NOMO-1 (cell line): ENCODE measurements at regions not wholly inside any gene's neighbourhood (a gene's known extent, or its start where the extent isn't known, plus 50 kb on each side); places are given as distances from the start of the nearest gene placed in this dataset.

ENCODE experiments used
- DNase-seq, 2 experiments: peaks; one replicate each; lab custom pipeline; 2025; ENCODE audit not compliant: unreplicated experiment in 2 of 2; lab: John Stamatoyannopoulos, UW

DNA sequence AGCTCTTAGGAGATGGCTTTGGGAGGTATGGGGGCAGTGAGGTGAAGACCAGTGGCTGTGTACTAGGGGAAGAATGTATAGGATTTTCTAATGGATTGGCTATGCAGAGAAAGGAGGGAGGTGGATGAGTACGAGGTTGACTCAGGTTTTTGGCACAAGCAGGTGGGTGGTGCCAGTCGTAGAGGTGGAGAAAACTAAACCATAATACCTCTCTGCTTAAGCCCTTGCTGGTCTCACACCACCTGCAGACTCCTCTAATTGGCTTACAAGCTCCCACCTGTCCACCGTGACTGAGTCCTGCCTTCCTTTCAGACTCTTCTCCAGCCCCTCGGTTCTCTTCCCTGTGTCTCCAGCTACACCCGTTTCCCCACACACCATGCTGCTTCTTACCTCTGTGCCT lies 521.7 kb upstream of the CLINT1 start:
- no peak for DNase-seq

DNA sequence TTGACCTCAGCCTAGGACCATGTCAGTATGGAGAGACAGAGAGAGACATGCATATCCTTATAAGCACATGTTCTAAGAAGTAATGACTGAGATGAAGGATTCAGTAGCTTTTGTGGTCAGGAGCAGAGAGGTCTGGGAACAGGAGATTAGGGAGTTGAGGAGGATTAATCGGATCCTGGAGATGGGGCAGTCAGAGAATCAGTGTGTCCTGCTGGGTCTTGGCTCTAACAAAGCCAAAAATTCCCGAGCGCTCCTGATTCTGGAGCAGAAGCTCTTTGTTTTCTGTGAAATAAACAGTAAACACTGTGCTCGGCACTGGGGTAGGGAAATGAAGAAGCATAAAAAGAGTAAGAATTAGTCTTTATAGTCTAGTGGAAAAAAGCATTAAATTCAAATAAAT lies 520.0 kb upstream of the CLINT1 start:
- DNase-seq = no peak

DNA sequence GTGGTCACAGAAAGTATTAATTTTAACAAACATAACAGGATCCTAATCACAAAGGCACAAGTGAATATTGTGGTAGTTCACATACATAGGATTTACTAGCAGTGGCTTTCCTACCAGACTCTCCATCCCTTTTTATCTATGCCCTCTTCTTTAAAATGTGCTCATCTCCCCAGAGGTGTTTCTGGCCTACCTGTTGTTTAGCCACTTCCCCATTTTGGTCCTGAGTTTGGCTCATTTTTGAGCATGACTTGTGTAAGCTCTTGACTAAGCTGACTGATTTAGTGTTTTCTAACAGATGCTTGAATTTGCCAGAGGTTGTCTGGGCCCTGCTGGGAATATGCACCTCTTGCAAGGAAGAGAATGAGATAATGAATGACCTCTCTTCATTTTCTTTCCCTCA lies 517.7 kb upstream of the CLINT1 start:
- no peak for DNase-seq

DNA sequence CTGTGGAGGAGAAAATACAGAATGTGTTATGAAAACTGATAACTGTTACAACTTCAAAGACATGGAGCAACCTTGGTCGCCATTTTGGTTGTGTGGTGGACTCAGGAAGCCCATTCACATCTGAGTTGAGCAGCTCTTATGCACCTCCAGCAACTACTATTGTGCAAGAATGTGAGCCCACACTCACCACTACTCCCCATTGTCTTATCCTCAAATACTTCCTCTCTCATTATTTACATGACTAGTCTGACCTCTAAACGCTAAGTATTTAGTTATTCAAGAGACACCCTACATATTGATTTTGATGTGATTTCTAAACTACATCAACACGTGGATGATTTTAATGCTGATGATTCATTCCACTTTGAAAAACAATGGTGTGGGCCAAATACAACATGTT lies 516.6 kb upstream of the CLINT1 start:
- peak; percentile 63 to 66 for DNase-seq

DNA sequence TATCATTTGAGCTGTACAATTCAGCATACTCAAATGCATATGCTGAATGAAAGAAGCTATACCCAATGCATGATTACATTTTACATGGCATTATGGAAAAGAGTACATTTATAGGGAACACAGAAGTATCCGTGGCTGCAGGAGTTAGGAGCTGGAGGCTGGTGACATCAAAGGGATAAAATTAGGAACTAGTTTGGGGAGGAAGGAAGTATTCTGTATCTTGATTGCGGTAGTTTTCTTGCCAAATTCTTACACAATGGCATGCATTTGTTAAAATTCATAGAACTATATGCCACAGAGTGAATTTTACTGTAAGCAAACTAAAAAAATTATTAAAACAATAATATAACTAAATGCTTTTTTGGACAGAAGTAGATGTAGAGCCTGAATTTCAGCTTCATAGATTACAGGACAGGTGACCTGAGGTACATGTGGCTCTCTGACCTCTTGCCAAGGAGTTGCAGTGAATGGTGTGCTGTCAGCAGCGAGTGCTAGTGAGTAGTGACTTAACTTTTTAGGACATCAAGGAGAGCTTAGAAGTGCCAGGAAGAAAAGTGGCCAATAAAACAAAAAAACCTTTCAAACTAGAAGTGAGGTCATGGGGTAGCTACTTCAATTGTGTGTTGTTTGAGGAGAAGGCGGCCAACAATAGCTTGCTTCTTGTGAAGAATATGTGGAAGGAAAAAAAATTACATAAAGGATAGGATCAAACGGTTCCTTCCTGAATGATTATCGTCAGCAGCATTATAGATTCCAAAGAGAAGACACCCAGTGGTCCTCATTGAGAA lies 514.9 kb upstream of the CLINT1 start:
- peak; percentile 41 to 78 for DNase-seq

DNA sequence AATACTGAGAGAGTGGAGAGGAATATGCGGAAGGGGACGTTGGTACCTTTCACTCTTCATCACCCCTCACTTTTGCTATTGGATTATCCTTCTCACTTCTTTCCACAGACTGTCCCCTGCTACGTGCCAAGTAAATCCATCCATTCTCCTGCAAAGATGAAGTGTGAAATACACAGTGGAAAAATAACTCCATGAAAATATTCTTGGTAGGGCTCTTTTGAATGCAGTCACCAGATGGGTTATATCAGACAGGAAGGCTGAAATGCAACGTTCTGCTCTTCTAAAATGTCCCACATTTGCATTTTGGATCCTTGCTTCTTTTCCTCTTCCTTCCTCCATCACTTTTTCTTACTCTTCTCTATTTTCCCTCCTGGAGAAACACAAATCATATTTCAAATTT lies 510.3 kb upstream of the CLINT1 start:
- DNase-seq = no peak

DNA sequence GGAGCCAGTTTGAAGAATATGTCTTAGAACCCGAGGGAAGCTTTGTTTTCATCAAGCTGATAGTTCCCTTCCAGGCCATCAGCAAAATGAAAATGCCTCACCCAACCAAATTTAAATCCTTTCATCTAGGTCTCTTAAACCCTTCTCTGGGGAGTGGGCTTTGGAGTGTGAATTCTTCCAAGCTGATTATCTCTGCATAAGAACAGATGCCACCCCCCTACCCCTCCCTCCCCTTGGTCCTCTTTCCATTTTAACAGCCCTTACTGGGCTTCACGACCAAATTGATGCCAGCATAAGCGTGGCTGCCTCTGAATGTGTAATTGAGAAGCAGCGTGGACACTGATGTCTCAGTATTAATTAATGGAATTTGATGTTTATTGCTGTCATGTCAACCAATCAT lies 509.7 kb upstream of the CLINT1 start:
- DNase-seq = no peak

DNA sequence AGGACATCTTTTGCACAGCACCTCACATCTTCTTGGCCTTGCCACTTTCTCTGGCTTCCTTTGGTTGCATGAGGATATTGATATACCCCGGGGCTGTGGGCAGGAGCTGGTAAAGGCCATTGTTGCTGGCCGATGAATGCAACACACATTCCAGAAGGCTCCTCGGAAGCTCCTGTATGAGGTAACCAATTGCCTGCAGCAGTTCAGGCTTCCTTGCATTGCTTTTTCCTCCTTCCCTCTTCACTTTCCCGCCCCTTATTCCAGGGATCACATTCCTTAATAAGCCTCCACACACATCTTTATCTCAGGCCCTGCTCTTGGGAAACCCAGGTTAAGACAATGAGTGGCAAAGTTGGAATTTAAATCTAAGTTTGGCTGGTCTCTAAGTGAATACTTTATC lies 505.4 kb upstream of the CLINT1 start:
- DNase-seq = no peak

DNA sequence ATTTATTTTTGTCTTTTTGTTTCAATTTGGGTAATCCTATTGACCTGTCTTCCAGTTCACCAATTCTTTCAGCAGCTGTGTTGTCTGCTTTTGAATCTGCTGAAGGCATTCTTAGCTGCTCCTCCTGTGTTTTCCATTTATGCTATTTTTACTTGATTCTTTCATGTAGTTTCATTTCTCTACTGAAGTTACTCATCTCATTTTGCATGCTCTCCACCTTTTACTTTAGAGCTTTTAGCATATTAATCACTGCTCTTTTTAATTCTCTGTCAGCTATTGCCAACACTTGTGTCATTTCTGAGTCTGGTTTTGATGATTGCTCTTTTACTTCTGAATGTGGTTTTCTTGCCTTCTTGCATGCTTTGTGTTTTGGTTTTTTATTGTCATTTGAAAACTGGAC lies 496.0 kb upstream of the CLINT1 start:
- no peak for DNase-seq

DNA sequence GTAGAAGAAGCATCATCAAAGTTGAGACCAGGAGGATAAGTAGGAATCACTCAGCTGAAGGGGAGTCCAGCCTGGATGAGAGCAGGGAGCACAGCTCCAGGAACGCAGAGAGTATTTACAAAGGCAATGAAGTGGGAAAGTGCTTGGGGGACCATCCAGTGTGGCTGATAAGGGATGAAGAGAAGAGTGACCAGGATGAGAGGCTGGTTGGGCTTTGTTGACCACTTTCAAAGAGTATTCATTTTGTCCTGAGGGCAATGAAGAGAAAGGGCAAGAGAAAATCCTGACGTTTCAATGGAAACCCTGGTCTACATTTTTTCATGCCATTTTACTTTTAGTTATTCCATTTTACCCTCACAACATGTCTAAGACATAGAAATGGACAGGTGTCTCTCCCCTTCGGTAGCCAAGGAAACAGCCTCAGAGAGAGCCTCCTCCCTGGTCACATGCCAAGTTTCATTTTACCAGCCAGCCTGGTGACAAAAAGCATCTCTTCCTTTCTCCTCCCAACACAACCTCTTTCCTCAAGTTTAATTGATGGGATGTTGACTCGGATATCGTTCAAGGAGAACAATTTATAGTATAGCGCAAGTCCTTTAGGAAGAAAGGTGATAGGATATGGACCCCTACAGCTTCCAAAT lies 492.7 kb upstream of the CLINT1 start:
- DNase-seq = no peak

DNA sequence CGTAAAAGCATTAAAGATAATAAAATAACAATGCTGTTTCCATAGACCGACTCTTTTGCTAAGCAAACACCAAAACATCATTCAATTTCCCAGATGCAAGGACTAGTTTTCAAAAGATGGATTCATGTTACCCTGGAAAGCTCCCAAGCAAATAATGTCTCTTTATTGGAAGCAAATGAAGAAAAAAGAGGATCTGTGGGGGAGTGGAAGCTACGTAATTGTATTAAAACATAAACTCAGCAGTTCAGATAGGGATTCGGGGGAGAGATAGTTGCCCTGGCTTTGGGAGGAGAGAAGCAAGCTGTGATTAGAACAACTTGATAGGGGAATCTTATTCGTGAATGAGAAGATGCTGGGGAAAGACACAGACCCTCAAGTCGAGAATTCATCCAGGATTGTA lies 491.0 kb upstream of the CLINT1 start:
- DNase-seq = no peak

DNA sequence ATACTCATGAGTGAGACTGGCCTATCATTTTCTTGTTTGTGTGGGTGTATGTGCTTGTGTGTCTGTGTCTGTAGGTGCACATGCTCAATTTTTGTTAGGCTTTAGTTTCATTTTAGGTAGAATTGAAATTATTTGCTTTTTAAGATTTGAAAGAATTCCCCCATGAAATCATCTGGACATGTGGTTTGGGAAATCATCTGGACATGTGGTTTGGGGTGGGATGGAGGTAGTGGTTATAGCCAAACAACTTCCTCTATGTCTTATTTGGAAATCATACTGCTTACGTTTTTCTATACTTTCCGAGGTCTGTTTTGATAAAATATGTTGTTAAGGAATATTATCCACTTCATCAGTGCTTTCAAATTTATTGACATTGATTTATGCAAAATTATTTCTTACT lies 485.4 kb upstream of the CLINT1 start:
- DNase-seq = no peak

DNA sequence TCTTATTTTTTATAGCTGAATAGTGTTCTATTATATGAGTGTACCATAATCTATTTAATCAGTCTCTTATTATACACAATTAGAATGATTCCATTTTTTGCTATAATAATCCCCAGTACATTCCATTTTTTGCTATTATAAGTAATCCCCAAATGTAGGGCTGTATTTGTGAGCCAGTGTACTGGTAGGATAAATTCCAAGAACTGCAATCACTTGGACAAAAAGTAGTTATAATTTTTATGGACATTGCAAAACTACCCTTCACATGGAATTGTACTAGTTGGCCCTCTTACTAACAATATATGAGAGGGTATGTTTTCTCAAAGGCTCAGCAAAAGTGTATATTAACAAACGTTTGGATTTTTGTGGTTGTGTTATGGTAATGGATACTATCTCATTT lies 481.7 kb upstream of the CLINT1 start:
- DNase-seq = no peak

DNA sequence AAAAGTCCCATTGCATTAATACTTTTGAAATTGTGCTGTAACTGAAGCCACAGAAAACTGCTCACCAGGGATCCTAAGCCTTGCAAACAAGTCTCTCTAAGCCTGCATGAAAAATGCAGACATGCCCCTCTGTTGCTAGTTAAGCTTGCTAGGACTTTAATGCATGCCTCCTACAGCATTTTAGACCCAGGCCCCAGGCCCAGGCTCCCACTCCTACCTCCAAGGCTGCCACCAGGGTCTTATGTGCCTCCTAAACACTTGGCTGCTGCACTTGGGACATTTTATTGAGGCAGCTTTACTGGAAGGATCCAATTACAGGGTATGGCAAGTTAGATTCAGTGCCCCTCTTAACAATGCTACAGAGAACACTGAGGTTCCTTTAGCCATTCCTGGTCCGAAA lies 467.3 kb upstream of the CLINT1 start:
- DNase-seq = no peak

DNA sequence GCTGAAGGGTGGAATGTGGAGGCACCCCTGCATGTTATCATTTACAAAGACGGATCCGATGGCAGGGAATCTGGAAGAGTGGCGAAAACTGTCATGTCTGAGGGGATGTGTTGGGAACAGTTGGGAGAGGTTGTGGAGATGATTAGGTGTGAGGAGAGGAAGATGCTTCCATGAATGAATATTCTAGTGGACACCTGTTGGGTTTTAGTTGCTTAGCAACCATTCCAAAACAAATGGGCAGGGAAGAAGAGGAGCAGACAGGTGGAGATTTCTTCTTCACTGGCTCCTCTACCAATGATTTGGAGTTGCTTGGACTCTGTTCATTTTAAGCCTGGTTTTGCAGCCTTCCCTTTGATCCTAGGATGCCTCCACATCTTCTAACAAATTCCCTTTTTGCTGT lies 465.3 kb upstream of the CLINT1 start:
- no peak for DNase-seq

DNA sequence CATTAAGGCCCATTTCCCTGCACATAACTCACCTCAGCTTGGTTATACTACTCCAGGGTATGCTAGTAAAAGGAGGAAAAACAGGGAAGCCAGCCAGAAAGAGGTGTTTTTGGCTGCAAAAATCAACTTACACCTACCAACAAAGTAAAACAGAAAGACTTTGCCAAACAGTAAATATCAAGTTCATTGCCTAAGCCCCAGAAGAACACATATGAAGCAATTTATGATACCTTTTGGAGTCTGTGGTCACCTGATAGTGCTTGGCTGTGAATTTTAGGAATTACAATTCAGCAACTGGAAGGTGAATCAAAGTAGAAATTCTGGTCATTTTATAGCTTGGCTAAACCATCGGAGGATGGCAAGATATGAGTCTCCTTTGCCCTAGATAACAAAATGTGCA lies 463.7 kb upstream of the CLINT1 start:
- DNase-seq = no peak

DNA sequence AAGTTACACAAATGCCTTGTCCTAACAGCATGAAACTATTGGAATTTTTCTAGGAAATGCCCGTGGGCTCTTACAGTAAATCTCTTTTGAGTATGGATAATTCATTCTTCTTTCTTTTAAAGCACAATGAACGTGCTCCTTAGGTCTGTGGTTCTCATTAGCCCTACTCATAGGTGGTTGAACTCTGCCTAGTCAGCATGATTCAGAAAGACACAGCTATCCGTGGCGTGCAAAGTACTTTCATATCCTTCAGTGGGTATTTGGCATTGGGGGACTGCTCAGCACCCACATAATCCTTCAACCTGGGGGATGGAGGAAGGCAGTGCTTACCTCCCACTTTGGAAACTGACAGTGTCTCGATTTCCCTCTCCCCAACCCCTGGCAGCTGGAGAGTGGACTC lies 462.0 kb upstream of the CLINT1 start:
- no peak for DNase-seq

DNA sequence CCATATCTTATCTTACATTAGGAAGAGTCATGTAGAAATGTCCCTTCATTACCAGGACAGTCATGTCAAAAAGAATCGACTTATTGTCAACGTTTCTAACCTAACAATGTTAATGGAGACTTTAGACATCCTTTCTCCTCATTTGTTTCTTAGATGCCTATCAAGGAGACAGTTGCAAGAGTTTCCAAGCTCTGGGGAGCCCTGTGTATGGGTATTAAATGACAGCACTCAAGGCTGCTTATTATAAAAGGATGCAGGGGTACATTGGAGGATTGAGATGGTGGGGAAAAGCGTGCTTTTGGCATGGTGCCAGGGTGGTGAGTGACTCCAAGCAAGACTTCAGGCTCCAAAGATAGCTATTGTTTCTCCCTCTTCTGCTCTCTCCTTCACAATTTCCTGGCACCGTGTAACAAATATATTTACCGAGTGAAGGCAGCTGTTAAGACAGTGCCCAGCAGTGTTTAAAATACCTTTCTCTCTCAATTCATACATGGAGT lies 461.3 kb upstream of the CLINT1 start:
- DNase-seq = no peak

DNA sequence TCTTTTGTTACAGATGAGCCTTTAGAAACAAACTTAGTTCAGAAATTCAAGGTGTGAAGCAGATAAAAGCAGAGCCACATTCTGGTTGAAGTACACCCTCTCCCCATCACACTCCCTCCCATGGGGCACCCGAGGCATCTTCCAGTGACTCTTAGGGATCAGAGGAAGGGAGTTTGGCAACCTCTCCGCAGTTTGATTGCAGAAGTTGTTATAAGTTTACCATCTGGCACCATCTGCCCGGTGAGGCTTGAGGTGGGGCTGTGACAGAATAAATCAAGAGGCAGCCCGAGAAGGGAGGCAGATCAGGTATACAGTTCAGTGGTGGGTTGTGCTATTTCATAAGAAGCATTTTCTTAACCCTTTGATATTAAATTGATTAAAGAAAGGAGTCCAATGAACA lies 458.6 kb upstream of the CLINT1 start:
- no peak for DNase-seq

DNA sequence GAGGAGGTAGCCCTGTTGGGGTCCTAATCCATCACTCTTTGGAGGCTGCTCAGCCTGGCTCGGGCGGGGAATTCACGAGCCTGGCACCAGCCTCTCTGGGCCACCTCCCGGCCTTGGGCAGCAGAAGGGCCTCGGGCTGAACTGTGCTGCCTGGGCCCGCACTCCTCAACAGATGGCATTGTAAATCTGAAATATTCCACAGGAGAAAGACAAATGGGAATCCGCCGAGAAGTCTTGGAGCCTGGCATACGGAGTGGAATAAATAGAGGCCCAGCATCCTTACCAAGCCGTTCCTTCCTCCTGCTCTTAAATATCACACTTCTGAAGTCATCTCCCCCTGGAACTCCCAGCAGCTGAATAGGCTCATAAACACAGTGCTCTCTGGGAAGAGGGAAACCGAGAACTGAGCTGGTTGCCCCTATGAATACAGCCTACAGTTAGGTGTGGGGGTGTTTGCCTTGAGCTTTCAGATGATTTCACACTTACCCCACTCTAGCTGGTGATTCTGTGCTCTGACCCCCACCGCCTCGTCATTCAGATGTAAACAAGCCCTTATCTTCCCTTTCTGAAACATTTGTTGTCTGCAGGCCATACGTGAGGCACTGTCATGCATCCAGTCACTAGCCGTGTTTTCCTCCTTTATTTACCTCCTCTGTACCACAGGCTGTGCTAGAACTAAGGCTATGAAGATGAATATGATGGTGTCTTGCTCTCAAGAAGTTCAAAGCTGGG lies 455.0 kb upstream of the CLINT1 start:
- no peak for DNase-seq

DNA sequence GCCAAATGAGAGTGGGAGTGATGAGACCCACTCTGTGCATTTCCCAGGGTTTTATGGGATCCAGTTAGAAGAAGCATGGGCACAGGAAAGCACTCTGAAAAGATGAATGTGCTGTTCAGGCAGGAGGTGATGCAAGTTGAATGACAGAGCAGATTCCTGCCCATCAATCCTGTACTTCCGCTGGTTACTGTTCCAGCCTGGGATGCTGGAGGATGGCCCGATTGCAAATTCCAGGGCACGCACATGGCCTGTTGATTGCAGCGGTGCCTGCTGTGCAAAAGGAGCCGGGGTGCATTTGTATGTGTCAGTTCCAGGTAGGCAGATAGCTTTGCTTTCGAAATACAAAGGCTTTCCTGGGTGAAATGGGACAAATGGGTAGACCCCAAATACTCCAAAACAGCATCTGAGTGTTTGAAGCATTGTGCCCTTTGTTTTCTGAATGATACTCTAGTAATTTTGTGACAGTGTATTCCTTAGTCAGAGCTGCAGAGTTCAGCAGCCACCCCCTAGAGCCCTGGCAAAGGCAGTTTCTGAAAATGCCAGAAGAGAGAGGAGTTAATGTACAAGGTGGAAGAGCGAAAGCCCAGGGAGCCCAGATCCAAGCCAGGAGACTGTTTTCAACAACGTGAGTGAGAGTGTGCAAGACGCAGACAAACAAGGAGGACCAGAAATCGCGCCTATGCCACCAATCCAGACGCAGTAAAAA lies 454.2 kb upstream of the CLINT1 start:
- DNase-seq = no peak
